IMR-90 (cell line): ENCODE measurements at regions not wholly inside any gene's neighbourhood (a gene's known extent, or its start where the extent isn't known, plus 50 kb on each side); places are given as distances from the start of the nearest gene placed in this dataset.
A peak's percentile ranks its signal among the peaks of the same experiment; 100 is the strongest.

ENCODE experiments used
- ATAC-seq: fragments of 200-7000 bp; cut with Tn5 transposase; 2 replicates; pipeline ENCODE4 v1.9.1; 2020; ENCODE audit warnings: low read depth, mild to moderate bottlenecking, moderate library complexity
- BruUV-seq: library from RNA; stranded (reverse); fragments of 400-500 nt; replicated peaks from 2 replicates; lab custom pipeline; 2021; lab: Mats Ljungman, UMichigan
- CTCF ChIA-PET: fragments of 300-600 bp; formaldehyde crosslinking; extraction: SDS; loops from one replicate; lab custom pipeline; 2021; ENCODE audit warnings: antibody characterized with exemption; lab: Yijun Ruan, JAX
- POLR2A ChIA-PET: fragments of 300-600 bp; sonication (Branson Sonifier 250); formaldehyde crosslinking; loops from one replicate; lab custom pipeline; 2022; ENCODE audit warnings: antibody characterized with exemption; ENCODE audit not compliant: unreplicated experiment; lab: Charles Lee
- DNase-seq: peaks from one replicate; pipeline ENCODE4 v3.0.0; 2013
- H2AFZ ChIP-seq: replicated peaks from 2 replicates; pipeline ENCODE3; 2013; ENCODE audit warnings: low read length, mild to moderate bottlenecking; ENCODE audit not compliant: poor library complexity
- H2AK5ac ChIP-seq: 2 replicates; pipeline ENCODE4 v1.6.1; 2013; ENCODE audit warnings: low read depth, low read length, inconsistent platforms
- H2AK9ac ChIP-seq: replicated peaks from 2 replicates; pipeline ENCODE3; 2013; ENCODE audit warnings: mild to moderate bottlenecking, low read depth, low read length, moderate library complexity; ENCODE audit not compliant: poor library complexity
- H2BK120ac ChIP-seq: 2 replicates; pipeline ENCODE4 v1.6.1; 2013; ENCODE audit warnings: low read depth, low read length, inconsistent platforms
- H2BK15ac ChIP-seq: 3 replicates; pipeline ENCODE4 v1.6.1; 2013; ENCODE audit warnings: low read depth, low read length, inconsistent platforms
- H2BK20ac ChIP-seq: 2 replicates; pipeline ENCODE4 v1.6.1; 2013; ENCODE audit warnings: low read depth, mild to moderate bottlenecking, inconsistent platforms, low read length, moderate library complexity
- H2BK5ac ChIP-seq: 2 replicates; pipeline ENCODE4 v1.6.1; 2013; ENCODE audit warnings: mild to moderate bottlenecking, low read depth, low read length, inconsistent platforms; ENCODE audit not compliant: poor library complexity, severe bottlenecking
- H3K14ac ChIP-seq: replicated peaks from 2 replicates; pipeline ENCODE4 v1.6.1; 2013; ENCODE audit warnings: low read depth, low read length, inconsistent platforms
- H3K18ac ChIP-seq: 2 replicates; pipeline ENCODE4 v1.6.1; 2013; ENCODE audit warnings: low read depth, low read length, control low read depth
- H3K23ac ChIP-seq: 2 replicates; pipeline ENCODE4 v1.6.1; 2013; ENCODE audit warnings: low read depth, low read length, inconsistent platforms
- H3K27ac ChIP-seq: 2 replicates; pipeline ENCODE4 v1.5.1; 2013; ENCODE audit warnings: mild to moderate bottlenecking, control low read depth, low read length; ENCODE audit not compliant: insufficient read depth
- H3K27me3 ChIP-seq: 2 replicates; pipeline ENCODE4 v1.6.1; 2013; ENCODE audit warnings: low read length; ENCODE audit not compliant: control insufficient read depth, insufficient read depth
- H3K36me3 ChIP-seq: 2 replicates; pipeline ENCODE4 v1.6.1; 2013; ENCODE audit warnings: low read length, mixed read lengths; ENCODE audit not compliant: control insufficient read depth, insufficient read depth
- H3K4ac ChIP-seq: 2 replicates; pipeline ENCODE4 v1.6.1; 2013; ENCODE audit warnings: low read depth, low read length, inconsistent platforms
- H3K4me1 ChIP-seq: 2 replicates; pipeline ENCODE4 v1.6.1; 2013; ENCODE audit warnings: low read length, mixed read lengths; ENCODE audit not compliant: control insufficient read depth, insufficient read depth
- H3K4me2 ChIP-seq: 2 replicates; pipeline ENCODE4 v1.6.1; 2013; ENCODE audit warnings: low read depth, mild to moderate bottlenecking, control low read depth, low read length, moderate library complexity
- H3K4me3 ChIP-seq: 2 replicates; pipeline ENCODE4 v1.5.1; 2013; ENCODE audit warnings: low read depth, mild to moderate bottlenecking, control low read depth, low read length, moderate library complexity; ENCODE audit not compliant: insufficient read depth
- H3K56ac ChIP-seq: 2 replicates; pipeline ENCODE4 v1.6.1; 2013; ENCODE audit warnings: low read length, inconsistent platforms; ENCODE audit not compliant: insufficient read depth; ENCODE audit errors: extremely low read depth
- H3K79me1 ChIP-seq, 2 experiments: 2 replicates each; pipeline ENCODE4 v1.6.1; 2013; ENCODE audit warnings: low read length in 2 of 2, inconsistent platforms in 1 of 2, low read depth in 1 of 2
- H3K9ac ChIP-seq: 2 replicates; pipeline ENCODE4 v1.6.1; 2013; ENCODE audit warnings: low read depth, low read length, control low read depth
- H3K9me1 ChIP-seq: 2 replicates; pipeline ENCODE4 v1.6.1; 2013; ENCODE audit warnings: low read length, inconsistent platforms; ENCODE audit not compliant: insufficient read depth
- H3K9me3 ChIP-seq: 2 replicates; pipeline ENCODE4 v1.6.1; 2013; ENCODE audit warnings: low read length; ENCODE audit not compliant: control insufficient read depth, insufficient read depth
- H4K20me1 ChIP-seq: 2 replicates; pipeline ENCODE4 v1.6.1; 2013; ENCODE audit warnings: low read length, inconsistent platforms; ENCODE audit not compliant: insufficient read depth
- H4K5ac ChIP-seq: 2 replicates; pipeline ENCODE4 v1.6.1; 2013; ENCODE audit warnings: mild to moderate bottlenecking, low read depth, low read length, control low read depth
- H4K8ac ChIP-seq, 2 experiments: 2 replicates each; pipeline ENCODE4 v1.6.1; 2013; ENCODE audit warnings: low read depth in 2 of 2, low read length in 2 of 2, control low read depth in 1 of 2, inconsistent platforms in 1 of 2
- H4K91ac ChIP-seq: 2 replicates; pipeline ENCODE4 v1.6.1; 2013; ENCODE audit warnings: low read depth, low read length, inconsistent platforms; ENCODE audit not compliant: insufficient read depth
- BHLHE40 ChIP-seq: fragments of 150-350 bp; IDR thresholded peaks from 2 replicates; pipeline ENCODE4 v1.6.1; 2016; ENCODE audit warnings: mild to moderate bottlenecking, low read depth, low read length
- CEBPB ChIP-seq: IDR thresholded peaks from 2 replicates; pipeline ENCODE4 v1.6.1; 2012; ENCODE audit warnings: low read depth, low read length, improper control_type of control experiment
- CHD1 ChIP-seq: IDR thresholded peaks from 2 replicates; pipeline ENCODE4 v1.6.1; 2012; ENCODE audit warnings: low read depth, low read length, improper control_type of control experiment
- ELK1 ChIP-seq: fragments of 150-350 bp; IDR thresholded peaks from 2 replicates; pipeline ENCODE4 v1.6.1; 2016; ENCODE audit warnings: low read depth, mild to moderate bottlenecking, low read length, moderate library complexity, borderline replicate concordance
- MAFK ChIP-seq: IDR thresholded peaks from 2 replicates; pipeline ENCODE4 v1.6.1; 2012; ENCODE audit warnings: low read depth, low read length, improper control_type of control experiment
- NFE2L2 ChIP-seq: fragments of 150-350 bp; IDR thresholded peaks from 2 replicates; pipeline ENCODE4 v1.6.1; 2016; ENCODE audit warnings: low read depth, mild to moderate bottlenecking, low read length
- RCOR1 ChIP-seq: IDR thresholded peaks from 2 replicates; pipeline ENCODE4 v1.6.1; 2012; ENCODE audit warnings: mild to moderate bottlenecking, low read length, improper control_type of control experiment; ENCODE audit not compliant: insufficient replicate concordance
- SMC3 ChIP-seq: fragments of 150-350 bp; IDR thresholded peaks from 2 replicates; pipeline ENCODE4 v1.6.1; 2016; ENCODE audit warnings: low read depth, mild to moderate bottlenecking, antibody characterized with exemption, low read length, moderate library complexity
- USF2 ChIP-seq: fragments of 150-350 bp; IDR thresholded peaks from 2 replicates; pipeline ENCODE4 v1.6.1; 2017; ENCODE audit warnings: mild to moderate bottlenecking, antibody characterized with exemption, low read length, low read depth
- WGBS, 2 experiments: methylation state at CpG; one replicate each; pipeline versions ENCODE4 v1.1.5 to v1.1.7; 2013; ENCODE audit warnings: missing lambda C conversion rate in 2 of 2; ENCODE audit not compliant: insufficient read length in 1 of 2; ENCODE audit errors: extremely low coverage in 2 of 2; 5-methylcytosine and 5-hydroxymethylcytosine counted together
- dilution Hi-C: fragments of 300-500 bp; cut with HindIII; formaldehyde crosslinking; loops from one replicate; pipeline ENCODE4 v1.14.3; 2018; ENCODE audit warnings: low sequenced_read_pairs; ENCODE audit not compliant: unreplicated experiment
- in situ Hi-C: fragments of 300-500 bp; cut with MboI; formaldehyde crosslinking; loops from 3 replicates; pipeline ENCODE4 v1.14.3; 2019; ENCODE audit warnings: low sequenced_read_pairs, inconsistent platforms, mixed read lengths
- intact Hi-C: fragments of 100-400 bp; cut with micrococcal nuclease; formaldehyde crosslinking; loops from 2 replicates; pipeline ENCODE4 v1.10.0; 2022

- H4K5ac ChIP-seq = no peak overlapping the region
- H2AFZ ChIP-seq = peak overlapping the region; percentile 23
- H3K14ac ChIP-seq = no peak overlapping the region
- H3K9me3 ChIP-seq = no peaks in the 10 kb centered on the region
- H2AK9ac ChIP-seq = no peak overlapping the region
- TF ChIP-seq SMC3 (no peak), USF2 (no peak), MAFK (no peak), BHLHE40 (no peak), ELK1 (no peak), CHD1 (no peak), NFE2L2 (no peak), CEBPB (no peak), RCOR1 (no peak)
- ATAC-seq (no peak), DNase-seq (peak; percentile 34)
- H3K9me1 ChIP-seq = no peaks in the 10 kb centered on the region
- H3K4me1 ChIP-seq = no peaks in the 10 kb centered on the region
- POLR2A ChIA-PET = no interaction called here
- no peak overlapping the region for H4K91ac ChIP-seq
- H3K56ac ChIP-seq = no peak overlapping the region
- dilution Hi-C loops (no loop called here), in situ Hi-C loops (no loop called here), intact Hi-C loops (no loop called here)
- no peak overlapping the region for H2BK20ac ChIP-seq
- no peak overlapping the region for H2AK5ac ChIP-seq
- no peak overlapping the region for H3K4me2 ChIP-seq
- no TSS peak for BruUV-seq
- CTCF ChIA-PET = no interaction called here
- H3K9ac ChIP-seq = no peak overlapping the region
- H3K18ac ChIP-seq = no peak overlapping the region
- no peak overlapping the region for H2BK15ac ChIP-seq
- H3K4ac ChIP-seq = no peak overlapping the region
- no peaks in the 10 kb centered on the region for H3K27me3 ChIP-seq
- H4K8ac ChIP-seq = no peak overlapping the region
- no peaks in the 10 kb centered on the region for H3K79me1 ChIP-seq
- no CpG with 5 or more reads among the region's 5 CpGs for WGBS, 2 experiments
- no peaks in the 10 kb centered on the region for H4K20me1 ChIP-seq
- H2BK5ac ChIP-seq = no peak overlapping the region
- no peak overlapping the region for H3K23ac ChIP-seq
- no peak overlapping the region for H3K4me3 ChIP-seq
- no peak overlapping the region for H3K27ac ChIP-seq
- H2BK120ac ChIP-seq = no peak overlapping the region
- no peaks in the 10 kb centered on the region for H3K36me3 ChIP-seq
Observed at GRCh38 chr5:58094031-58094430, 365.9 kb downstream of the PLK2 start.
